ENCODE measurements at regions not wholly inside any gene's neighbourhood (a gene's known extent, or its start where the extent isn't known, plus 50 kb on each side); places are given as distances from the start of the nearest gene placed in this dataset.

GRCh38 chr1:81375884-81376548 is 424.7 kb upstream of the ADGRL2 start:
- Histone ChIP-seq H3K4me2 (ENCODE audit: low read length) (no peak overlapping the region), H3K4me3 (ENCODE audit: low read depth, low read length, poor library complexity, severe bottlenecking) (no peak overlapping the region), H3K4me1 (ENCODE audit: insufficient read depth, low read length, poor library complexity, severe bottlenecking) (no peaks in the 10 kb centered on the region), H3K9me2 (ENCODE audit: insufficient read depth, low read length) (no peaks in the 10 kb centered on the region), H3K79me2 (ENCODE audit: insufficient read depth, low read depth, low read length) (no peaks in the 10 kb centered on the region), H3K36me3 (ENCODE audit: insufficient read depth, low read length) (no peaks in the 10 kb centered on the region), H4K20me1 (ENCODE audit: insufficient read depth, low read length) (no peaks in the 10 kb centered on the region), H3K27ac (ENCODE audit: low read depth, low read length, poor library complexity, severe bottlenecking) (no peak overlapping the region), H3K9me3 (ENCODE audit: low read length) (no peaks in the 10 kb centered on the region), H2AFZ (ENCODE audit: low read length) (no peak overlapping the region)
- ChIA-PET CTCF (ENCODE audit: unreplicated experiment) (no interaction called here), POLR2A (interaction anchor here (1.1 kb wide), 1 partner anchor 31 kb away, joined by 3 read pairs; no protein-coding TSS in a partner anchor)
- intact Hi-C loops (cut with micrococcal nuclease; ENCODE audit: unreplicated experiment) = no loop called here
- BruUV-seq (replicated peaks) = no TSS peak
- DNase-seq (ENCODE audit: low spot score) = no peak
- TF ChIP-seq EZH2phosphoT487 (IDR thresholded peaks at IDR 0.05; ENCODE audit: borderline replicate concordance, low read depth, low read length) = no peak
- TF ChIP-seq, protein P1, sequence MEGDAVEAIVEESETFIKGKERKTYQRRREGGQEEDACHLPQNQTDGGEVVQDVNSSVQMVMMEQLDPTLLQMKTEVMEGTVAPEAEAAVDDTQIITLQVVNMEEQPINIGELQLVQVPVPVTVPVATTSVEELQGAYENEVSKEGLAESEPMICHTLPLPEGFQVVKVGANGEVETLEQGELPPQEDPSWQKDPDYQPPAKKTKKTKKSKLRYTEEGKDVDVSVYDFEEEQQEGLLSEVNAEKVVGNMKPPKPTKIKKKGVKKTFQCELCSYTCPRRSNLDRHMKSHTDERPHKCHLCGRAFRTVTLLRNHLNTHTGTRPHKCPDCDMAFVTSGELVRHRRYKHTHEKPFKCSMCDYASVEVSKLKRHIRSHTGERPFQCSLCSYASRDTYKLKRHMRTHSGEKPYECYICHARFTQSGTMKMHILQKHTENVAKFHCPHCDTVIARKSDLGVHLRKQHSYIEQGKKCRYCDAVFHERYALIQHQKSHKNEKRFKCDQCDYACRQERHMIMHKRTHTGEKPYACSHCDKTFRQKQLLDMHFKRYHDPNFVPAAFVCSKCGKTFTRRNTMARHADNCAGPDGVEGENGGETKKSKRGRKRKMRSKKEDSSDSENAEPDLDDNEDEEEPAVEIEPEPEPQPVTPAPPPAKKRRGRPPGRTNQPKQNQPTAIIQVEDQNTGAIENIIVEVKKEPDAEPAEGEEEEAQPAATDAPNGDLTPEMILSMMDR (conservative IDR thresholded peaks at IDR 0.05; ENCODE audit: low read length) = no peak

- Histone ChIP-seq H3K36me3 (ENCODE audit: insufficient read depth, low read length) (no peaks in the 10 kb centered on the region), H3K4me1 (ENCODE audit: insufficient read depth, low read length, poor library complexity, severe bottlenecking) (no peaks in the 10 kb centered on the region), H3K27ac (ENCODE audit: low read depth, low read length, poor library complexity, severe bottlenecking) (no peak overlapping the region), H3K4me2 (ENCODE audit: low read length) (no peak overlapping the region), H3K79me2 (ENCODE audit: insufficient read depth, low read depth, low read length) (no peaks in the 10 kb centered on the region), H3K9me2 (ENCODE audit: insufficient read depth, low read length) (no peaks in the 10 kb centered on the region), H3K9me3 (ENCODE audit: low read length) (no peaks in the 10 kb centered on the region), H2AFZ (ENCODE audit: low read length) (no peak overlapping the region), H3K4me3 (ENCODE audit: low read depth, low read length, poor library complexity, severe bottlenecking) (no peak overlapping the region), H4K20me1 (ENCODE audit: insufficient read depth, low read length) (no peaks in the 10 kb centered on the region)
- BruUV-seq (replicated peaks) = no TSS peak
- DNase-seq (ENCODE audit: low spot score) = no peak
- CTCF ChIA-PET (ENCODE audit: unreplicated experiment) = no interaction called here
- intact Hi-C loops (cut with micrococcal nuclease; ENCODE audit: unreplicated experiment) = no loop called here
- POLR2A ChIA-PET = interaction anchor here (1.1 kb wide), 1 partner anchor 32 kb away, joined by 3 read pairs; no protein-coding TSS in a partner anchor
- TF ChIP-seq, protein P1 (conservative IDR thresholded peaks at IDR 0.05; ENCODE audit: low read length) = no peak
- TF ChIP-seq EZH2phosphoT487 (IDR thresholded peaks at IDR 0.05; ENCODE audit: borderline replicate concordance, low read depth, low read length) = no peak
Observed at GRCh38 chr1:81374481-81374880, 426.3 kb upstream of the ADGRL2 start.

GRCh38 chr1:81371864-81372263 is 428.9 kb upstream of the ADGRL2 start:
- H3K27ac ChIP-seq (ENCODE audit: low read depth, low read length, poor library complexity, severe bottlenecking) = no peak overlapping the region
- H3K4me3 ChIP-seq (ENCODE audit: low read depth, low read length, poor library complexity, severe bottlenecking) = no peak overlapping the region
- ChIA-PET CTCF (ENCODE audit: unreplicated experiment) (no interaction called here), POLR2A (no interaction called here)
- no peak for DNase-seq (ENCODE audit: low spot score)
- H4K20me1 ChIP-seq (ENCODE audit: insufficient read depth, low read length) = no peaks in the 10 kb centered on the region
- BruUV-seq (replicated peaks) = no TSS peak
- no peaks in the 10 kb centered on the region for H3K4me1 ChIP-seq (ENCODE audit: insufficient read depth, low read length, poor library complexity, severe bottlenecking)
- H3K9me2 ChIP-seq (ENCODE audit: insufficient read depth, low read length) = no peaks in the 10 kb centered on the region
- intact Hi-C loops (cut with micrococcal nuclease; ENCODE audit: unreplicated experiment) = no loop called here
- no peak overlapping the region for H2AFZ ChIP-seq (ENCODE audit: low read length)
- H3K4me2 ChIP-seq (ENCODE audit: low read length) = no peak overlapping the region
- H3K36me3 ChIP-seq (ENCODE audit: insufficient read depth, low read length) = no peaks in the 10 kb centered on the region
- H3K9me3 ChIP-seq (ENCODE audit: low read length) = no peaks in the 10 kb centered on the region
- TF ChIP-seq, protein P1 (conservative IDR thresholded peaks at IDR 0.05; ENCODE audit: low read length) = no peak
- no peak for TF ChIP-seq EZH2phosphoT487 (IDR thresholded peaks at IDR 0.05; ENCODE audit: borderline replicate concordance, low read depth, low read length)
- no peaks in the 10 kb centered on the region for H3K79me2 ChIP-seq (ENCODE audit: insufficient read depth, low read depth, low read length)
